ENCODE measurements at regions not wholly inside any gene's neighbourhood (a gene's known extent, or its start where the extent isn't known, plus 50 kb on each side); places are given as distances from the start of the nearest gene placed in this dataset.

DNA sequence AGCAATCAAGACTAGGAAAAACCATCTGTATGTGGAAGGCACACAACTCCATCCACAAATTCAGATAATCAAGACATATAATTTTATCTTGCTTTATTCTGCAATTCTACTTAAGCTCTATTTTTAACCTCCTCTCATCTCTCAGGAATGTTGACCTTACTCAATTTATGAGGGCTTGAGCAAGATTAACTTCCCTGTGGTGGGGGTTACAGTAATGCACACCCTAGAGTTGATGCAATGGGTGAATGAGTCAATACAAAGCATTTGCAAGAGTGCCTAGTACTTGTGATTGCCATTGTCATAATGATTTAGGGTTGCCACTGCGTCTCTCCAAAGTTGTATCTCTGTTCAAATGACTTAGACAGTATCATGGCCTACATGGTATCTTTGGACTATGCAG is 1598.4 kb upstream of the TMEM132C start:
- TF ChIP-seq, protein P1, sequence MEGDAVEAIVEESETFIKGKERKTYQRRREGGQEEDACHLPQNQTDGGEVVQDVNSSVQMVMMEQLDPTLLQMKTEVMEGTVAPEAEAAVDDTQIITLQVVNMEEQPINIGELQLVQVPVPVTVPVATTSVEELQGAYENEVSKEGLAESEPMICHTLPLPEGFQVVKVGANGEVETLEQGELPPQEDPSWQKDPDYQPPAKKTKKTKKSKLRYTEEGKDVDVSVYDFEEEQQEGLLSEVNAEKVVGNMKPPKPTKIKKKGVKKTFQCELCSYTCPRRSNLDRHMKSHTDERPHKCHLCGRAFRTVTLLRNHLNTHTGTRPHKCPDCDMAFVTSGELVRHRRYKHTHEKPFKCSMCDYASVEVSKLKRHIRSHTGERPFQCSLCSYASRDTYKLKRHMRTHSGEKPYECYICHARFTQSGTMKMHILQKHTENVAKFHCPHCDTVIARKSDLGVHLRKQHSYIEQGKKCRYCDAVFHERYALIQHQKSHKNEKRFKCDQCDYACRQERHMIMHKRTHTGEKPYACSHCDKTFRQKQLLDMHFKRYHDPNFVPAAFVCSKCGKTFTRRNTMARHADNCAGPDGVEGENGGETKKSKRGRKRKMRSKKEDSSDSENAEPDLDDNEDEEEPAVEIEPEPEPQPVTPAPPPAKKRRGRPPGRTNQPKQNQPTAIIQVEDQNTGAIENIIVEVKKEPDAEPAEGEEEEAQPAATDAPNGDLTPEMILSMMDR (IDR thresholded peaks at IDR 0.05): no peak
- TF ChIP-seq POLR2A (IDR thresholded peaks at IDR 0.05): no peak
